ENCODE measurements at regions not wholly inside any gene's neighbourhood (a gene's known extent, or its start where the extent isn't known, plus 50 kb on each side); places are given as distances from the start of the nearest gene placed in this dataset.

DNA sequence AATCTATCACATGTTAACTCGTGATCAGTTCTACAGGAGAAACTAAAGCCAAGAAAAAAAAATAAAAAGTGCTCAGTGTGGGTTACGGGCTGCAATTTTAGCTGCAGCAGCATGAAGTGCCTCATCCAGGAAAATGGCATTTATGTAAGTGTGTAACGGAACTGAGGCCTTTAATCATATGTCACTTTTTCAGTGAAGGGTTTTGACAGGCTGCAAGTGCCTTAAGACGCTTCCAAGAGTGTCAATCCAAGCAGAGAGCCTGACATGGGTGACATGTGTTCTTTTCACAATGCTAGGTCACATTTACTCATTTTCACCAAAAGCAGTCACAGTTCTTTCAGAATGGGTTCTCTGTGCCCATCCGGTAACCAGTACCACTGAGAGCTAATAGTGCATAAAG, 604.6 kb downstream of the RAB28 start:
- intact Hi-C loops (cut with DNase I), result no loop called here
- no peak for DNase-seq
- 82 to 86% methylated on average over 5 of the region's 5 CpGs for WGBS, 2 donors

GRCh38 chr4:12875640-12876243, 608.4 kb downstream of the RAB28 start:
- WGBS, 2 donors, result 72 to 73% methylated on average over 2 of the region's 2 CpGs
- Histone ChIP-seq H3K4me3 (no peak overlapping the region), H3K9me3 (no peaks in the 10 kb centered on the region), H3K4me1 (no peaks in the 10 kb centered on the region), H3K27ac (no peak overlapping the region), H3K36me3 (no peaks in the 10 kb centered on the region), H3K27me3 (no peaks in the 10 kb centered on the region)
- TF ChIP-seq, protein P1, sequence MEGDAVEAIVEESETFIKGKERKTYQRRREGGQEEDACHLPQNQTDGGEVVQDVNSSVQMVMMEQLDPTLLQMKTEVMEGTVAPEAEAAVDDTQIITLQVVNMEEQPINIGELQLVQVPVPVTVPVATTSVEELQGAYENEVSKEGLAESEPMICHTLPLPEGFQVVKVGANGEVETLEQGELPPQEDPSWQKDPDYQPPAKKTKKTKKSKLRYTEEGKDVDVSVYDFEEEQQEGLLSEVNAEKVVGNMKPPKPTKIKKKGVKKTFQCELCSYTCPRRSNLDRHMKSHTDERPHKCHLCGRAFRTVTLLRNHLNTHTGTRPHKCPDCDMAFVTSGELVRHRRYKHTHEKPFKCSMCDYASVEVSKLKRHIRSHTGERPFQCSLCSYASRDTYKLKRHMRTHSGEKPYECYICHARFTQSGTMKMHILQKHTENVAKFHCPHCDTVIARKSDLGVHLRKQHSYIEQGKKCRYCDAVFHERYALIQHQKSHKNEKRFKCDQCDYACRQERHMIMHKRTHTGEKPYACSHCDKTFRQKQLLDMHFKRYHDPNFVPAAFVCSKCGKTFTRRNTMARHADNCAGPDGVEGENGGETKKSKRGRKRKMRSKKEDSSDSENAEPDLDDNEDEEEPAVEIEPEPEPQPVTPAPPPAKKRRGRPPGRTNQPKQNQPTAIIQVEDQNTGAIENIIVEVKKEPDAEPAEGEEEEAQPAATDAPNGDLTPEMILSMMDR (IDR thresholded peaks at IDR 0.05), result no peak
- intact Hi-C loops (cut with DNase I), result no loop called here
- ATAC-seq (no peak), DNase-seq (no peak)

More for the DNA sequence above, 604.6 kb downstream of the RAB28 start:
- no peak for ATAC-seq
- Histone ChIP-seq H3K4me3 (no peak overlapping the region), H3K27me3 (no peaks in the 10 kb centered on the region), H3K27ac (no peak overlapping the region), H3K4me1 (no peaks in the 10 kb centered on the region), H3K9me3 (no peaks in the 10 kb centered on the region), H3K36me3 (no peaks in the 10 kb centered on the region)
- TF ChIP-seq, protein P1 (IDR thresholded peaks at IDR 0.05), result no peak

DNA sequence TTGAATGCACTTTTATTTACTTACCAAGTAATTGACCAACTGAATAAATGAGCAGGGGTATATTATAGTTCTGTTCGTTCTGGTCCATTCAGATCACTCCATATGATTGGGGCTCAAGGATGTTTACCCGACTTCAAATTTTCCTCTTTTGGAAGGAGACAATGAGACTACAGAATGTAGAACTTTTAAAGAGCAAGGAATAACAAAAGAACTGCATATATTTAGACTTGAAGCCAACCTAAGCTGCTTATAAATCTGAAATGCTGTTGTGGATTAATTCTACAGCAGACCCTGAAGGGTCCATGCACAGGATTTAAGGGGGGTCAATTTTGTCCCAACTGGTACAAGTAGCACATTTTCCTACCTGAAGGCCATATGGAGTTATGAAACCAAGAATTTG, 610.8 kb downstream of the RAB28 start:
- whole genome bisulfite sequencing, 2 donors, result 81 to 83% methylated on average over 2 of the region's 2 CpGs
- no peak for DNase-seq

DNA sequence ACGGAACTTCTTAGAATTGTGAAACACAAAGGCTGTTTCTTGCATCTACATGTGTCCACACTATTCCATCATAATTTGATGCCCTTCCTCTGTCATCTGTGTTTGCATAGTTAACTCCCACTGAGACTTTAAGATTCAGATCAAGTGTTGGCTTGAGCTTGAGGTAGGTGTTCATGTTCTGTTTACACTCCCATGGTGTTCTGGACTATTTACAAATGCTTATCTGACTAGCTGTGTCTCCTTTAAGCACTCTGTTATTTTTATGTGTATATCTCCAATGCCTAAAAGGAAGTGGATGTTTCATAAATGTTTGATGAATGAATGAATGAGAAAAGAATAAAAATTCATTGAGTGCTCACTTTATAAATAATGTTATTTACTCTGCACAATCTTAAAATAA, 622.7 kb downstream of the RAB28 start:
- no peak for ATAC-seq
- intact Hi-C loops (cut with DNase I), result loop anchor here in 1 of 10 donors (10.0 kb wide), 1 partner anchor 293 kb away; no protein-coding TSS in a partner anchor
- Histone ChIP-seq H3K9me3 (no peaks in the 10 kb centered on the region), H3K4me3 (no peak overlapping the region), H3K27me3 (peaks cover 0 to 16% (median 5%) of the 10 kb centered on the region in 7 donors), H3K27ac (no peak overlapping the region), H3K4me1 (no peaks in the 10 kb centered on the region), H3K36me3 (no peaks in the 10 kb centered on the region)
- TF ChIP-seq, protein P1 (IDR thresholded peaks at IDR 0.05), result no peak
- no peak for DNase-seq
- 94 to 98% methylated on average over 1 of the region's 1 CpG for WGBS, 2 donors

More for the DNA sequence above, 610.8 kb downstream of the RAB28 start:
- no peak for ATAC-seq
- TF ChIP-seq, protein P1 (IDR thresholded peaks at IDR 0.05), result no peak
- H3K36me3 ChIP-seq, result no peaks in the 10 kb centered on the region
- H3K4me1 ChIP-seq, result no peaks in the 10 kb centered on the region
- H3K27ac ChIP-seq, result no peak overlapping the region
- intact Hi-C loops (cut with DNase I), result no loop called here
- H3K4me3 ChIP-seq, result no peak overlapping the region
- H3K27me3 ChIP-seq, result no peaks in the 10 kb centered on the region
- peaks cover 0 to 14% (median 5%) of the 10 kb centered on the region in 11 donors for H3K9me3 ChIP-seq
